Osteocyte (in vitro differentiated cells): ENCODE measurements at regions not wholly inside any gene's neighbourhood (a gene's known extent, or its start where the extent isn't known, plus 50 kb on each side); places are given as distances from the start of the nearest gene placed in this dataset.

Source experiments
- DNase-seq: peaks from one replicate; pipeline ENCODE4 v3.0.0; 2021; ENCODE audit warnings: mixed read lengths; ENCODE audit not compliant: unreplicated experiment; ENCODE audit errors: extremely low spot score
- H3K27ac Mint-ChIP-seq: one replicate; pipeline ENCODE4 v1.8.0; 2021; ENCODE audit warnings: mild to moderate bottlenecking, mixed read lengths; ENCODE audit not compliant: unreplicated experiment
- H3K27me3 Mint-ChIP-seq: one replicate; pipeline ENCODE4 v1.8.0; 2021; ENCODE audit warnings: mixed read lengths; ENCODE audit not compliant: unreplicated experiment
- H3K36me3 Mint-ChIP-seq: one replicate; pipeline ENCODE4 v1.8.0; 2021; ENCODE audit warnings: mixed read lengths; ENCODE audit not compliant: unreplicated experiment
- H3K4me1 Mint-ChIP-seq: one replicate; pipeline ENCODE4 v1.8.0; 2021; ENCODE audit warnings: mixed read lengths; ENCODE audit not compliant: unreplicated experiment
- H3K4me3 Mint-ChIP-seq: one replicate; pipeline ENCODE4 v1.8.0; 2021; ENCODE audit warnings: mild to moderate bottlenecking, moderate library complexity, mixed read lengths; ENCODE audit not compliant: unreplicated experiment
- H3K9me3 Mint-ChIP-seq: one replicate; pipeline ENCODE4 v1.8.0; 2021; ENCODE audit warnings: mixed read lengths; ENCODE audit not compliant: unreplicated experiment
- TF ChIP-seq, protein P1 (sequence below): fragments of 200-600 bp; sonication (generic); IDR thresholded peaks from 2 replicates; pipeline ENCODE4 v1.5.0; 2021; ENCODE audit warnings: antibody characterized with exemption, mild to moderate bottlenecking, moderate library complexity

DNA sequence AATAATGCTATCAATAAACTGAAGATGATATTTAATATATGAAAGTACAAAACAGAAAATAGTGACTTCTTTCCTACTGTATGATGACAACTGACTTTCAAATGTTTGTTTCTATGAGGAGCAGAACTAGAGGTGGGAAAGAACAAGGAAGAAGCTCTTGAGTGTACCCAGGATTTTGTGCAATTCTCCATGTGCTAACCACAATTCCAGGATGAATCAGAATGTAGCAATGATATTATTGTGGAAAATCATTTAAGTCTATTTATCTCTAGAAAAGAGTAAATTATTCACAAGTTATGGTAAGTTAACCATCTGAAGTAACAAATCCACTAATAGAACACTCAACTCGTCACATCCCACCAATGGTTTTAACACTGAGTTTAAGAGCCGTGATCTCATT lies 324.1 kb upstream of the EMCN start:
- TF ChIP-seq, protein P1, sequence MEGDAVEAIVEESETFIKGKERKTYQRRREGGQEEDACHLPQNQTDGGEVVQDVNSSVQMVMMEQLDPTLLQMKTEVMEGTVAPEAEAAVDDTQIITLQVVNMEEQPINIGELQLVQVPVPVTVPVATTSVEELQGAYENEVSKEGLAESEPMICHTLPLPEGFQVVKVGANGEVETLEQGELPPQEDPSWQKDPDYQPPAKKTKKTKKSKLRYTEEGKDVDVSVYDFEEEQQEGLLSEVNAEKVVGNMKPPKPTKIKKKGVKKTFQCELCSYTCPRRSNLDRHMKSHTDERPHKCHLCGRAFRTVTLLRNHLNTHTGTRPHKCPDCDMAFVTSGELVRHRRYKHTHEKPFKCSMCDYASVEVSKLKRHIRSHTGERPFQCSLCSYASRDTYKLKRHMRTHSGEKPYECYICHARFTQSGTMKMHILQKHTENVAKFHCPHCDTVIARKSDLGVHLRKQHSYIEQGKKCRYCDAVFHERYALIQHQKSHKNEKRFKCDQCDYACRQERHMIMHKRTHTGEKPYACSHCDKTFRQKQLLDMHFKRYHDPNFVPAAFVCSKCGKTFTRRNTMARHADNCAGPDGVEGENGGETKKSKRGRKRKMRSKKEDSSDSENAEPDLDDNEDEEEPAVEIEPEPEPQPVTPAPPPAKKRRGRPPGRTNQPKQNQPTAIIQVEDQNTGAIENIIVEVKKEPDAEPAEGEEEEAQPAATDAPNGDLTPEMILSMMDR, result no peak
- H3K36me3 Mint-ChIP-seq, result no peaks in the 10 kb centered on the region
- H3K27ac Mint-ChIP-seq, result no peak overlapping the region
- H3K4me3 Mint-ChIP-seq, result no peak overlapping the region
- no peaks in the 10 kb centered on the region for H3K4me1 Mint-ChIP-seq
- peaks cover 7% of the 10 kb centered on the region for H3K27me3 Mint-ChIP-seq
- no peaks in the 10 kb centered on the region for H3K9me3 Mint-ChIP-seq
- no peak for DNase-seq

DNA sequence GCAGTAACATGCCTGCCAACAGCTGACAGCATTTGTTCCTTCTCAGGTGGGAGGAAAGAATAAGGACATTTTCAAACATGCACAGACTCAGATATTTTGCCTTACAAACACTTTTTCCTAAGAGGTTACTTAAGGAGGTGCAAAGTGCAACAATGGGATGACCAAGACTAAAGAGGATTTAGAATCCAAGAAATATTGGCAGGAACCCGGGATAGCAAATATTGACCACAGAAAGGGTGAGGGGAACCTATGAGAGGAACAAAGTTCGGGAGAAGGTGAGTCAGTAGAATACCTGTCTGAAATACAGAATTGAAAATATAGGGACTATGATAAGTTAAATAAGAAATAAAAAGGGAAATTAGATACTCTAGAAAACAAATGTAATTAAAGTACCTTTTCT lies 321.9 kb upstream of the EMCN start:
- no peak overlapping the region for H3K27ac Mint-ChIP-seq
- peaks cover 8% of the 10 kb centered on the region for H3K27me3 Mint-ChIP-seq
- TF ChIP-seq, protein P1, result no peak
- H3K9me3 Mint-ChIP-seq, result no peaks in the 10 kb centered on the region
- no peaks in the 10 kb centered on the region for H3K36me3 Mint-ChIP-seq
- H3K4me3 Mint-ChIP-seq, result no peak overlapping the region
- no peaks in the 10 kb centered on the region for H3K4me1 Mint-ChIP-seq
- DNase-seq, result no peak

DNA sequence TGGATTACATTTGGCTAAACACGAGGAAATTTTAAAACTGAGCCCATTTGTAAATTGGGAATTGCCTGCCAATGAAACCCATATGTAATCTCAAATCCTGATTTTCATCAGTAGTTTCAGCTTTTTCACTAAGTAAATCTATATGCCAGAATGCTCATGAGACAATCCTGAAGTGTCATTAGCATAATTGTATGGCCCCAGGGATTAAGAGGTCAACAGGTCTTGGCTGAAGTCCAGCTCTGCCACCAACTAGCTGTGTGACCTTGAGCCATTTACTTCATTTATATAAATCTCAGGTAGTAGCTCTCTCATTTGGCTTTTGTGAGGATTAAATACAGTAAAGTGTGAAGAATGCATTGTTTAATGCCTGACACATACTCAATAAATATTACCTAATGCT lies 320.5 kb upstream of the EMCN start:
- no peaks in the 10 kb centered on the region for H3K9me3 Mint-ChIP-seq
- peaks cover 8% of the 10 kb centered on the region for H3K27me3 Mint-ChIP-seq
- DNase-seq, result no peak
- TF ChIP-seq, protein P1, result no peak
- no peak overlapping the region for H3K27ac Mint-ChIP-seq
- H3K36me3 Mint-ChIP-seq, result no peaks in the 10 kb centered on the region
- H3K4me1 Mint-ChIP-seq, result no peaks in the 10 kb centered on the region
- H3K4me3 Mint-ChIP-seq, result no peak overlapping the region

DNA sequence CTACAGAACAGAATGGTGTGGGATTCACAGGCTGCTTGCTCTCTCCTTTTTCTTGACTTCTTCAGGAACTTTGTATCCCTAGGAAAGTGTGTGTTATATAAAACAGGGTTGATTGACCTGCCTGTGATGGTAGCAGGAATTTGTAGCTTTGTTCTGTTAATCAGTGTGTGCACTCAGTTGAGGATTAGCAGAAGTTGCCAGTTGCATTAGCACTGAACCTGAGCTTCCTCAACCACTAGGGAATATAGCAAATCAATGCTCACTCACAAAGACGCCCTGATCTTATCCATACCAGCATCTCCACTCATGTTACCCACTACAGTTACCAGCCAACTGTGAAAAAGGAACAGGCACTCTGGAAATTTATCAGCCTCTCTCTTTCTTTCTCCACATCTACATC lies 319.1 kb upstream of the EMCN start:
- Mint-ChIP-seq H3K27me3 (peaks cover 8% of the 10 kb centered on the region), H3K4me3 (no peak overlapping the region), H3K4me1 (no peaks in the 10 kb centered on the region), H3K9me3 (peaks cover 4% of the 10 kb centered on the region), H3K27ac (no peak overlapping the region), H3K36me3 (no peaks in the 10 kb centered on the region)
- TF ChIP-seq, protein P1, result no peak
- DNase-seq, result no peak

DNA sequence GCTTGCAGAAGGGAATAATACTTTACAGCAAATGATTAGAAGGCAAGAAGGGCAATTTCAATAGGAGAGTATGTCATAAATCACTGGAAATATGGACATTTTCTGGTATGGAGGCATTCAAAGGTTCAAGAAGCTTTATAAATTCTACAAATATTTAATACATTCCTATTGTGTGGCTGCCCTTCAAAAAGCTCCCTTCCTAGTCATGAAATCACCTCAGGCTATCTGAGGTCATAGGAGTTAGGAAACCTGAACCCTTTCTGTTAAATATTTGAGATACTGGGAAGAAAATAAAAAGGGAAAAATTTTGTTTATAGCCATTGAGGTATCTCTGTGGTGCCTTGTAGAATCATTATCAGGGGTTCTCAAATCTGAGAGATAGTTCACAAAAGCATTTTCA lies 316.8 kb upstream of the EMCN start:
- Mint-ChIP-seq H3K9me3 (peaks cover 4% of the 10 kb centered on the region), H3K36me3 (no peaks in the 10 kb centered on the region), H3K4me3 (no peak overlapping the region), H3K27ac (no peak overlapping the region), H3K4me1 (no peaks in the 10 kb centered on the region), H3K27me3 (peaks cover 2% of the 10 kb centered on the region)
- TF ChIP-seq, protein P1, result no peak
- no peak for DNase-seq
